Mucosa of descending colon (tissue), 3 donors: ENCODE measurements at regions not wholly inside any gene's neighbourhood (a gene's known extent, or its start where the extent isn't known, plus 50 kb on each side); places are given as distances from the start of the nearest gene placed in this dataset.

Source experiments
- ATAC-seq: fragments of 200-7000 bp; cut with Tn5 transposase; one replicate; pipeline ENCODE4 v1.9.1; 2020; ENCODE audit warnings: mild to moderate bottlenecking, moderate library complexity
- DNase-seq, 3 donors: peaks; one replicate each; pipeline ENCODE4 v3.0.0-alpha.2; 2020
- H3K36me3 ChIP-seq: fragments of 200-600 bp; one replicate; pipeline ENCODE4 v1.8.0; 2021; ENCODE audit warnings: low read depth, mild to moderate bottlenecking
- H3K4me1 ChIP-seq: fragments of 200-600 bp; one replicate; pipeline ENCODE4 v1.8.0; 2021; ENCODE audit warnings: low read depth, mild to moderate bottlenecking
- H3K4me3 ChIP-seq: fragments of 200-600 bp; one replicate; pipeline ENCODE4 v1.8.0; 2021; ENCODE audit warnings: mild to moderate bottlenecking
- H3K9me3 ChIP-seq: fragments of 200-600 bp; one replicate; pipeline ENCODE4 v1.8.0; 2021; ENCODE audit warnings: mild to moderate bottlenecking
- intact Hi-C, 2 donors: fragments of 100-400 bp; cut with DNase I in 1 of 2; cut with micrococcal nuclease in 1 of 2; formaldehyde crosslinking; loops; one replicate each; pipeline versions ENCODE4 v1.11.0 to v1.11.1; 2022; cut with DNase I, micrococcal nuclease
- TF ChIP-seq, protein P1 (sequence below): fragments of 200-600 bp; IDR thresholded peaks from one replicate; pipeline ENCODE4 v1.8.0; 2022; ENCODE audit warnings: antibody characterized with exemption, mild to moderate bottlenecking
- donor health status: DM: no; HTN: no; CAD: no; lungs with moderate emphysema.
- donor health status: DM: no; HTN: no; CAD: no.
- donor health status: DM: no; HTN: yes; CAD: no.

DNA sequence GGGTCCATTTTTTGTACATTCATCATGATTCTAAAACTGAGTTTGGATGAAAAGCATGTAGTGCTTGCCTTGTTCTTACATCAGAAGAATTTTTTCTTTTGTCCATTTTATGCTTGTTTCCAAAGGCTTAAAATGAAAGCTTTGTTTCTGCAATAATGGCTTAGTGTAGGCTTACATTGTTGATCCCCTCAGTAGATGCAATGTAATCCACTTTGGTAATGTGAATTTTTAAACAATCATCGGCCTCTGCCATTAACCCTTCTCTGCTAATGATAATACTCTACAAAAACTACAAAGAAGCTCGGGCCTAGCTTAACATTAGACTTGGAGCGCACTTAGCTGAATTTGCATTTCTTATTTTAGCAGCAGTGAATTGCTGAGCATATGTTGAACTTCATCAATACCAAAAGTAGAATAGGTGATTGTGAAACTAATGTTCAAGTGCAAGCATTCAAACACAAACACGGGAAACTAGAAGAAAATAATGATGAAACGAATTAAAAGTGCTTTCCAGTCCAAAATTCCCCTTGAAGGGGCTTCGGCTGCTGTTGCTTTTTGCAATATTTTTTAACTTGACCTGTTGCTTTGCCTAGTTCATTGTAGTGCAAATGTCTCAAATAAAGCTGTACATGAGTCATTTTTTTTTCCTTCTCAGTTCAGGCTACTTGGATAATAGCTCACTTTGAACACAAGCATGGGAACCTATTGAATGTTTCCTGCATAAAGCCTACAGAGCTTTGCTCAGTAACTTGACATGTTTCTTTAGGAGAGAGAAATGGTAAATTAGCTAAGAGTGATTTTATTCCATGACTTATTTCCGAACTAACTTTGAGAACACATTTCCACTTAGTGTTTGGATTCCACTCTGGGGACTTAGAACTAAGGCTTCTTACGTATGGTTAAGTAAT is 66.5 kb downstream of the SLIT2 start:
- no peak for ATAC-seq
- H3K4me1 ChIP-seq = no peaks in the 10 kb centered on the region
- H3K9me3 ChIP-seq = no peaks in the 10 kb centered on the region
- no peak for DNase-seq
- H3K36me3 ChIP-seq = no peaks in the 10 kb centered on the region
- H3K4me3 ChIP-seq = no peak overlapping the region
- intact Hi-C loops = no loop called here
- TF ChIP-seq, protein P1, sequence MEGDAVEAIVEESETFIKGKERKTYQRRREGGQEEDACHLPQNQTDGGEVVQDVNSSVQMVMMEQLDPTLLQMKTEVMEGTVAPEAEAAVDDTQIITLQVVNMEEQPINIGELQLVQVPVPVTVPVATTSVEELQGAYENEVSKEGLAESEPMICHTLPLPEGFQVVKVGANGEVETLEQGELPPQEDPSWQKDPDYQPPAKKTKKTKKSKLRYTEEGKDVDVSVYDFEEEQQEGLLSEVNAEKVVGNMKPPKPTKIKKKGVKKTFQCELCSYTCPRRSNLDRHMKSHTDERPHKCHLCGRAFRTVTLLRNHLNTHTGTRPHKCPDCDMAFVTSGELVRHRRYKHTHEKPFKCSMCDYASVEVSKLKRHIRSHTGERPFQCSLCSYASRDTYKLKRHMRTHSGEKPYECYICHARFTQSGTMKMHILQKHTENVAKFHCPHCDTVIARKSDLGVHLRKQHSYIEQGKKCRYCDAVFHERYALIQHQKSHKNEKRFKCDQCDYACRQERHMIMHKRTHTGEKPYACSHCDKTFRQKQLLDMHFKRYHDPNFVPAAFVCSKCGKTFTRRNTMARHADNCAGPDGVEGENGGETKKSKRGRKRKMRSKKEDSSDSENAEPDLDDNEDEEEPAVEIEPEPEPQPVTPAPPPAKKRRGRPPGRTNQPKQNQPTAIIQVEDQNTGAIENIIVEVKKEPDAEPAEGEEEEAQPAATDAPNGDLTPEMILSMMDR = no peak

DNA sequence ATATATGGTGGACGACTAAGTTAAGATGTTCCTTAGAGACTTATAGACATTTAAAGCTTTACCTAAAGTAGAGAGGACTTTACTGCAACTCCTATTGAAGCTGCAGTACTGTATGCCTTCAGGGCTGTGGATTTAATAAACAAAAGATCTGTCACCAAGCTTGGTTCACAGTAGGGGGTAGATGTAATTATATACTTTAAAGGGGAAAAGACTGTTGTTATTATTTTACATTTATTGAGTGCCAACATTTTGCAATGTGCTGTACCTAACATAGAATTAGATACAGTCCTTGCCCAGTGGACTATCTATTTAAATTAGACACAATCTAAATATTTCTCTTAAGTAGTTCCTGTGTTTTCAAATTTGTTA is 67.2 kb downstream of the SLIT2 start:
- no peaks in the 10 kb centered on the region for H3K9me3 ChIP-seq
- H3K36me3 ChIP-seq = no peaks in the 10 kb centered on the region
- no peak overlapping the region for H3K4me3 ChIP-seq
- TF ChIP-seq, protein P1 = no peak
- intact Hi-C loops = no loop called here
- no peak for ATAC-seq
- DNase-seq = no peak
- no peaks in the 10 kb centered on the region for H3K4me1 ChIP-seq

DNA sequence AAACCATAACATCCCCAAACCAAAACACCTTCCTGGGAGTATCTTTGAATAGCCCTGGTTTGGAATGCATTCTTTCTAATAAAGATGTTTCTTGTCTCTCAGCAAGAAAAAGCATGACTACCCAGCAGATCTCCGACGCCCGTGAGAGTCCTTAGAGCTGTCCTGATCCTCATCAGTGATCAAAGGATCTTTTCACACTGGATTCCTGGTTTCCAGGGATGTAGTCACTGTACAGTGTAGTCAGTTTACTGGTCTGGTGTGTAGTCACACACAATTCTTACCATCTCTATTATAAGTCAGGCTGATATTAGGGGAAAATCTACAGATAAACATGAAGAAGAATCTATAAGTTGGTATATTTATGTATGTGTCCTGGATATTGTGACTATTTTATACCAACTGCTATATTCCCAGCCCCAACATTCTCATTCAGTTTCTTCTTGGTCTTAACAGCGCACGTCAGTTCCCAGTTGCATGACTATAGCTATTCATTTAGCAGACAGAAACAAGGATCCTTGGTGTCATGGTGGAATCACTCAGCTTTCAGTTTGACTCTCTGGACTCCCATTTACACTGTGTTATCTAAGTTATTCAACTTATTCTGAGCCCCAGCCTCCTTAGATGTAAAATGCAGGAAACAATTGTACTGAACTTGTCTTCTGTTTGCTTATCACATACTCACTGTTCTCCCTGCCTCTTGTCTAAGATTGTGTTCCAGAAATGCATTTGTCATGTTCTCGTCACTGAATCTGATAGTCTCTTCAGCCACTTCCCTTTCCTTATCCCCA is 68.3 kb downstream of the SLIT2 start:
- intact Hi-C loops = no loop called here
- no peaks in the 10 kb centered on the region for H3K9me3 ChIP-seq
- TF ChIP-seq, protein P1 = no peak
- H3K4me3 ChIP-seq = no peak overlapping the region
- DNase-seq (no peak), ATAC-seq (no peak)
- no peaks in the 10 kb centered on the region for H3K4me1 ChIP-seq
- H3K36me3 ChIP-seq = no peaks in the 10 kb centered on the region

DNA sequence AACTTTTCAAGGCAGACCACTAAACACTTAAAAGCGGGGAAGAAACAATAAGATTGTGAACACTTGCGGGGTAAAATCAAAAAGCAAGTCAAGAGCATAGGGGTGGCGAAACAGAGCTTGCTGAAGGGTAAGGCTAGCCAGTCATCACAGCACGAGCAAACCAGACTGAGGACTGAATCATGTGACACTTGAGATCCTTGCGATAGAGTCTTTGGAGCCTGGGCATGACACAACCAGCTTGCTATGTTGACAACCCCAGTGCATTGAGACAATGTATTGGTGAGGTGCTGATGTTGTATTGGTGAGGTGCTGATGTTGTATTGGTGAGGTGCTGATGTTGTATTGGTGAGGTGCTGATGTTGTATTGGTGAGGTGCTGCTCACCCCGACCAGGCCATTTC is 72.3 kb downstream of the SLIT2 start:
- TF ChIP-seq, protein P1 = no peak
- no peaks in the 10 kb centered on the region for H3K4me1 ChIP-seq
- DNase-seq = no peak
- no peaks in the 10 kb centered on the region for H3K36me3 ChIP-seq
- ATAC-seq = no peak
- no peaks in the 10 kb centered on the region for H3K9me3 ChIP-seq
- no peak overlapping the region for H3K4me3 ChIP-seq
- intact Hi-C loops = no loop called here

DNA sequence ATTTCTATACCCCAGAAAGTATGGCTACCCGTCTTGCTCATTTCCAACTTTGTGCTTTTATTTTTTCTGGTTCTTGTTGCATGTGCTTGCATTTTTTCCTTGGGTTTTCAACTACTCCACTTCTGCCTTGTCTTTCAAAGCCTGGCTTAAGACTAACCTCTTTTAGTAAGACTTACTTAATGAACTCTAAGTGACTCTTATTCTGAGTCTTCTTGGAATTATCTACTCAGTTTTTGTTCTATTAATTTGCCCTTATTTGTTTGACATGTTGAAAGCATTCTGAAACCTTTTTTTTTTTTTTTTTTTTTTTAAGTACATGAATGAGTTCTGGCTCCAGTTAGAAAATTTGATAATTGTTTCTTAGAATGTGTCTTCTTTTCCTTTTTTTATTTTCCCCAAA is 74.8 kb downstream of the SLIT2 start:
- TF ChIP-seq, protein P1 = no peak
- intact Hi-C loops = no loop called here
- Histone ChIP-seq H3K4me3 (no peak overlapping the region), H3K9me3 (no peaks in the 10 kb centered on the region), H3K36me3 (no peaks in the 10 kb centered on the region), H3K4me1 (no peaks in the 10 kb centered on the region)
- no peak for DNase-seq
- no peak for ATAC-seq
